ENCODE measurements at regions not wholly inside any gene's neighbourhood (a gene's known extent, or its start where the extent isn't known, plus 50 kb on each side); places are given as distances from the start of the nearest gene placed in this dataset.
"Not testable (repeated sequence)": the region's sequence is repeated elsewhere in the genome, so short reads cannot be mapped to it uniquely, and the experiment has no call there.

DNA sequence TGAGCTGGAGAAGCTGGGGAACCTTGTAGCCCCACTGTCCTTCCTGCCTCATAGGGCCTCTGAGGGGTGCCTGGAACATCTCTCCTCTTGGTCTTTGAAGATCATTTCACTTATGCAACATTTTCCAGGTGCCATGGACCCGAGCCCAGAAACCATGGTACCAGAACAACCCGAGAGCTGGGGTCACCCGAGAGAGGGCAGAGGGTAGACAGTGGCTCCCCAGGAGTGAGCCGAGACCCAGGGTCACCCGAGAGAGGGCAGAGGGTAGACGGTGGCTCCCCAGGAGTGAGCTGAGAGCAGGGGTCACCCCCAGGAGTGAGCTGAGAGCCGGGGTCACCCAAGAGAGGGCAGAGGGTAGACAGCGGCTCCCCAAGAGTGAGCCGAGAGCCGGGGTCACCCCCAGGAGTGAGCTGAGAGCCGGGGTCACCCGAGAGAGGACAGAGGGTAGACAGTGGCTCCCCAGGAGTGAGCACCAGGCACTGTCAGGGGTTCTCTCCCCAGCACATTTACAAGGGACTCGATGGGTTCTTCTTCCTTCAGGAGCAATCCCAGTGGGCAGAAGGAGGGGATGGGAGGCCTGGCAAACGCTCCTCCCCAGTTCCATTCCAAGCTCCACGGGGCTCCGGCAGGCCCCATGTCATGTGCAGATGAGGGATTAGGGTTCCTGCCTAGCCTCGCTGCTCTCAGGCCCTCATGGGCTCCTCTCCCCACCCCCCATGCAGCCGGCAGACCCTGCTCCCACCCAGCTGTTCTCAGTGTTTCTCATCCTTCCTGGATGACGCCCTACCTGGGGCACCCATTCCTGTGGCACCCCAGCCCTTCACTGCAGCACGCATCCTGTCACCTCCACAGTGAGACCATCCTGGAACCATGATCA is 163.5 kb downstream of the RTP5 start:
- DNase-seq, result no peak

DNA sequence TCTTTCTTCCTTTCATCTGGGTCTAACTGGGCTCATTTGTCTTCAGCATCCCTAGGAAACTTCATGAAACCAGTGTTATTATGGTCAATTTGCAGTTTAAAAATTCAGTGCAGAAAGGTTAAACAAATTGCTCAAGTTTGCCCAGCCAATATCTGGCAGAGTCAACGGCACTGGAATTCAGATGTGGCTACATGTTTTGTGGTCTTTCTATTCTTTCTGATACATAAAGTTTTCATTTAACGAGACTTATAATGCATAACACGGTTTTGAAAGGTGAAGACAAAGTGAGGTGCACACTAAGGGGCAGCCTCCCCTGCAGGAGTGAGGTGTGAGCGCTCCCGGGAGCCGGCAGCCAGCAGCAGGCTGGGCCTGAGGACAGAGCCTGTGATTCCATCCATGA is 164.6 kb downstream of the RTP5 start:
- DNase-seq, result no peak

DNA sequence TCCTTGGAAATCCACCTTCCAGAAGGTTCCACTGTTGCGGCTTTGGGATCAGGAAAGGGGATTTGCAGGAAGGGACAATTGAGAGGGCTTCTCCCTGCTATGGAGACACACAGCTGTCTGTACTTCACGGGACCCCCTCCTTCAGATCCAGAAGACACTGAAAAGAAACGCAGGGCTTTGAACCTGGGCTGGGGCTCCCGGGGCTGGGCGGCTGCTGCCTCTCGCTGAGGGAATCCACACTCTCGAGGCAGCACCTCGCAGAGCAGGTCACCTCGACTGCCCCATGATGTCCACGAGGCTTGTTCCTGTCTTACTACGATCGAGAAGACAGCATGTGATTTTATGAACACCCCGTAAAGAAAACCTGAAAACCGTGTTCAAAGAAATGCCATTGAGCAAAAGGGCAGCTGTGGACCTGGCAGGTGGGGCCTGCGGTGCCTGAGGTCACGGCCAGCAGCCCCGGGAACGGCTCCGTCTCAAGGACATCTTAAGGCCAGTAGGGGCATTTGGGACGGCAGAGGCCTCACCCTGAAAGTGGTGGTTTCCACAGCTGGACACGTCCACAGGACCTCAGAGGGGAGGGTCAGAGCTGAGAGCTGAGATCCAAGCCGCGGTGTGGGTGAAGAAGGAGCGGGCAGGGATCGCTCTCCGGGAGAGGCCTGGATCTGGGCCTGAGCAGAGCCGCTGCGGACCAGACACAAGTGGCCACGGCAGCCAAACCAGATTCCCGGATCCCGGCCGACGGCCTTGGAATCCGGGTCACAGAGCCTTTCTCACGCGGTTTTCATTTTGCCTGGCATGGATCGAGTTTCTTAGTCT is 165.7 kb downstream of the RTP5 start:
- DNase-seq, result no peak

DNA sequence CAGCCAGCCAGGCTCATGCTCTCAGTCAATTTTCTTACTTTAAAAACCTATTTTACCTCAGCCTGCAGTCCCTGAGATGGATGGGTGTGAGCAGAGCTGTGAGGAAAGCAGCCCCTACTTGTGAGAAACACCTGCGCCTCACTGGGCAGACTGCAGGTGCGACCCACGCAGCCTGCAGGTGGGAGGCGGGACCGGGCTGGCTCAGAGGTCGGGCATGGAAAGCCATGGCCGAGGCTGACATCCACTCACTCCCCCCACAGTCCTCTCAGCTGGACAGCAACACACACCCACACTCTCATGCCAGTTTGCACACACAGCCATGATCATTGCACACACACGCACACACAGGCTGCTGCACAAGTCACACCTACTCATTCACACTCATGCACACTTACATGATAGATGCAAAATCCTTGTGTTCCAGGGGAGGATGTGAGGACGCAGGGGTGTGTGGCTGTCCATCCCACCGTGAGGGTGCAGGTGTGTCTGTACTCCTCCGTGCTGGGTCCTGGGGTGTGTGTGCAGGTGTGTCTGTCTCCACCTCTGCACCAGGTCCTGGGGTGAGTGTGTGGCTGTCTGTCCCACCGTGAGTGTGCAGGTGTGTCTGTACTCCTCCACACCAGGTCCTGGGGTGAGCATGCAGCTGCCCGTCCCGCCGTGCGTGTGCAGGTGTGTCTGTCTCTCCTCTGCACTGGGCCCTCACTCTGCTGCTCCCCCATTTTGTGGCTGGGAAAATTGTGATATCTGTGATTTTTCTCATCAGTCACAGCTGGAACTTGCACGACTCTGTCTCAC is 166.5 kb downstream of the RTP5 start:
- DNase-seq, result no peak

DNA sequence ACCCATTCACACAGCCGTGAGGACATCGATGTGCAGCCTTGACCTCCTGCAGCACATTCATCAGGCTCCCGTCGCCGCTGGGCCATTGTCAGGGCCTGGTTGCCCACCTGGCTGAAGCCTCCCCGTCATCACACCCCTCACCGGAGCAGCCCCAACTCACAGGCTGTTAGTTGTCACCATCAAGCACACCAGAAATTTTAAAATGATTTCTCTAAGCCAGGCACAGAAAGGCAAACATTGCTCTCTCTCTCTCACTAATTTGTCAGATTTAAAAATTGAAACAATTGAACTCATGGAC is 167.1 kb downstream of the RTP5 start:
- DNase-seq, result no peak

DNA sequence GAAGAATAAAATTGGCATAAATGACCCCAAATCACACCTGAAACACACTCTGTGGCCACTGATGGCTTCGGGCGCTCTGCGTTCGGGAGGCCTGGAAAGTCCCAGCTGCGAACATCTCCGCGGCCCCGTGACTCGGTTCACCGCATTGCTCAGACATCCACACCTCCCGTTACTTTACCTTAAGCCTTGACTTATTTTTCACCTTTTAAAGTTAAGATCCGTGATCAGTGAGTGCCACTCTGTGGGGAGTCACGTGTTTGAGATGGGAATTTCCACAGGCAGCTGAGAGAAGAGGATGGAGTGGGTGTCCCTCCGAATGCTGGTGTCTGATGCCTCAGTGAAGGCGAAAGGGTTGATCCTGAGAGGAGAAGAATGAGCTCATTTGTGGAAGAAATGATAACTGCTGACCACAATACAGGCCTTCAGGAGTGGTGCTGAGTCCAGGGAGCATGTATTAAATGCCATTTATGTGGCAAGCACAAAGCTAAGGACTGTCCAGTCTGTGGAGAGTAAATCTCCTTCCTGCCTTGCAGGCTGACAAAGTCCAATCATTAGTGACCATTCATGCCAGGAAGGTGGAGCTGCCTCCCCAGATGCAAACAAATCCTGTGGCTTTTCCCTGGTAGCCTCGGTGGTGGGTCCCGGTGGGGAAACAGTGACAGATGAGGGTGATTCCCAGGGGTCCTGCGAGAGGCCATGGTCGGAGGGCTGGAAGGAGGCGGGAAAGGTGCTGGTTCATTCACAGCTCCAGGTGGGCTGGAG is 168.8 kb downstream of the RTP5 start:
- no peak for DNase-seq

DNA sequence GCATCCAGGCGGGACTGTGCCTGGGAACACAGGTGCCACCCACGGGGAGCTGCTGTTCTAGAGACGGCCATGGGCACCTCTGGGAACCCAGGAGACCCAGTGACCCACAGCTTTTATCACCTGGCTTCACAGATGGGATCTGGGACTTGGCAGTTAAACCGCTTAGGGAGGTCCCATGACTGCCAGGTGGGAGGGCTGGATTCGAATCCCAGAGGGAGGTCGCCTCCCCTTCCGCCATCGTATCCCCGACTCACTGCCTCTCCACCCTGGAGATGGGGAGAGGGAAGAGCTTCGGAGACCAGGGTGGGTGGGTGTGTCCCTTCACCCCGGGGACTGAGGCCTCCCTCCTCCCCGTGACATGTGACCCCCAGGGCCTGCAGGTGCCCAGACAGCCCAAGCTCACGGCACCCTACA is 169.4 kb downstream of the RTP5 start:
- DNase-seq, result no peak

DNA sequence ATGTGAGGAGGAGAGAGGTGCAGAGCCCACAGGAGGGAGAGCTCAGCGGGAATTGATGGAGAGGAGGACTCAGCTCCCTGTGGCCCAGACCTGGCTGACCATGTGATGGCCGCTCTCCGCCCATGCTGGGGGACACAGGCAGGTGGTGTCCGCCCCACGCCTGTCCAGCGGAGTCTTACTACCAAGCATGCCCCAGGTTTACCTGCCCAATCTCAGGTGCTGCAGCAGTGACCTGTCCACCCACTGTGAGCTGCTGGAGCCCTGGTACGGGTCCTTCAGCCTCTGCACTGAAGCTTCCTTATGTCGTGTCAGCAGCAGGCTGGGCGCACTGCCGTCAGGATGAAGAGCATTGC is 170.8 kb downstream of the RTP5 start:
- no peak for DNase-seq

DNA sequence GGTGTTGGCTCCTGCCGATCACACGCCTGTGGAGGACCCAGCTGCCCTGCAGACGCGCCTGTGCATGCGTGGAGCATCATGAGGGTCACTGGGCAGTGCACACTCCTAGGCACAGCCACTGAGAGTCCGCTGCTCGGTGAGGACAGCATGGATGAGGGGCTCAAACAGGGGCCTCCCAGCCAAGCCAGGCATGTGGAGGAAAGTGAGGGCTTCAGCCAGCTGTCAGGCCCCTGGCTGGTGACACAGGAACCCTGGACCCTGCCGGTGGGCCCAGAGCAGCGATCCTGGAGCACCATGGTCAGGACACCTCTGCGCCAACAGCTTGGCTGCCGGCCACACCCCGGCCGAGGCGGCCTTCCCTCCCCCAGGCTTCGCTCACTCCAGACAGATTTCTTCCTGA is 171.2 kb downstream of the RTP5 start:
- DNase-seq, result no peak

DNA sequence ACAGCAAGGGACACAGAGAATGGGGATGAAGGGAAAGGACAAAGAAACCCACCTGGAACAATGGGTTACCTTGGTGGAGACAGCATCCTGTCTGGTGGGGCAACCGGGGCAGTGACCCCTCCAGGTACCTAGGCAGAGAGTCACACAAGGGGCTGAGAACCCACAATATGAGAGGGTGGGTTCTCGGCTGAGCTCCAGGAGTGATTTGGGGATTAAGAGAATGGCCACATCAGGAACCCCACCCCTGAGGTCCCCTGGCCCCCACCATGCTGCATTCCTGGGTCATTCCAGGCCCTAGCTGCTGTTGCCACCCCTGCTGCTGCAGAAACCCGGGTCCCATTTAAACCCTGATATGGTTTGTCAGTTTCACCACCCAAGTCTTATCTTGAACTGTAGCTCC is 172.3 kb downstream of the RTP5 start:
- DNase-seq, result no peak

DNA sequence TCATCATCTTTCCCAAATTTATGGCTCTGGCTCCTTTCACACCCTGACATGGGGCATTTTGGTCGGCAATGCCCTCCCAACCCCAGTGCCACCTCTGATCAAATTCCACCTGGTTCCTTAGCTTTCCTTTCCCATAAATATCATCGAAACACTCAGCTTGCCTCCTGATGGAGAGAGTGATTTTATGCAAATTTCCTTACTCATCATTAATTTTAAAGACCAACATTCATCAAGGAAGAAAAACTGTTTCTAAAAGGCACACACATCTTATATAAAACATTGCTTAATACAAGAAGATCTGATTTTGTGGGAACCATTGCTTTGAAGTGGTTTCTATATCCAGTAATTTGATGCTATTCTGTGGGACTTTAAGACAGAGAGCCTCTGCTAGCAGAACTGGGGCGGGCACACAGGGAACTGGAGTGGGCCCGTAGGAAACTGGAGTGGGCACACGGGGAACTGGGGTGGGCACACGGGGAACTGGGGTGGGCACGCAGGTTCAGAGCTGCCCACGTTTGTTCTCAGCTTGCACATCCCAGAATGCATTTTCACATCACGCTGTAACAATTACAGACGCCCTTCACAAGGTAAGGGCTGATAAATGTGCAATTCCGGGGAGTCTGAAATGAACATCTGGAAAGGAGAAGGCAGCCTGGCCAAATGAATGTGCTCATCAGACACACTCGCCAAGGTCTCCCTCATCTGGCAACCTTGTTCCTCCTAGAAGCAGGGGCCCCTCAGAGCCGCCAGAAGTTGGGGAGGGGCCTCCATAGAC is 174.2 kb downstream of the RTP5 start:
- DNase-seq, result no peak

DNA sequence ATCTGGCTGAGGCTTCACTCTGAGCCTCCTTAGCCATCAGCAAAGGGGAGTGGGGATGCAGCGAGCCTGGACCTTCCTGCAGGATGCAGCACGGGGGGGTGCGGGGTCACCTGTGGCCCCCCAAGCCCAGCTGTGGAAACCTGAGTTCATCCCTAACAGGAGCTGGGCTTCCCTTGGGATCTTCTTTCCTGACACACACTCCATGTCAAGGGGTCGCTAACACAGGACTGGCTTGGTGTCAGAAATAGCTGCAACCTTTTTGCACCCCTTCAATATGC is 174.7 kb downstream of the RTP5 start:
- DNase-seq, result no peak

DNA sequence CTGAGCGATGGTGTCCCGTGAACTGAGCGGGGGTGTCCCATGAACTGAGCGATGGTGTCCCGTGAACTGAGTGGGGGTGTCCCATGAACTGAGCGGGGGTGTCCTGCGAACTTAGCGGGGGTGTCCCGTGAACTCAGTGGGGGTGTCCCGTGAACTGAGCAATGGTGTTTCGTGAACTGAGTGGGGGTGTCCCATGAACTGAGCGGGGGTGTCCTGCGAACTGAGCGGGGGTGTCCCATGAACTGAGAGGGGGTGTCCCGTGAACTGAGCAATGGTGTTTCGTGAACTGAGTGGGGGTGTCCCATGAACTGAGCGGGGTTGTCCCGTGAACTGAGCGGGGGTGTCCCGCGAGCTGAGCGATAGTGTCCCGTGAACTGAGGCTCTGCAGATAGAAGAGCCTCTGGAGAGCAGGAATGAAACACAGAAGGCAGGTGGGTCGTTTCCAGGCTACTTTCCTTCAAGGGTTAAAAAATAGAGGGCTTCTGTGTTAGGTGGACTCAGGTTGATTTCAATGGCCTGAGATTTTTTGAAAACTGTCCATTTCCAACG is 176.1 kb downstream of the RTP5 start:
- DNase-seq, result not testable (repeated sequence)

DNA sequence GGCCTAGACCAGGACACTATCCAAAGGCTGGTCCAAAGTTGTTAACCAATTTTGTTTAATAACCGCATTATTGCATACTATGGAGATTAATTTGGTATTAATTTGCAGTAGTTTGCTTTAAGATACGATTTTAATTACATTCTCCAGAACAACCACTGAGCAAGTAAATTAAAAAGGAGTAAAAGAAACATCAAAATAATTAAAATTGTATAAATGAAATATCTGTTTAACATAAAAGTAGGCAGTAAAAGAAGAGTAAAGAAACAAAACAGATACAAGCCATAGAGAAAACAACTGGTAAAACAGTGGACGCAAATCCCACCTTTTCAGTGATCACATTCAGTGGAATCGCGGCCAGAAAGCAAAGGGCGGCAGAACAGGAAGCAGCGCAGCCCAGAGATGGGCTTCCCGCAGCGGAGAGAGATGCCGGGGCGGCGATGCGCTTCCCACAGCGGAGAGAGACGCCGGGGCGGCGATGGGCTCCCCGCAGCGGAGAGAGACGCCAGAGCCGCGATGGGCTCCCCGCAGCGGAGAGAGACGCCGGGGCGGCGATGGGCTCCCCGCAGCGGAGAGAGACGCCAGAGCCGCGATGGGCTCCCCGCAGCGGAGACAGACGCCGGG is 176.8 kb downstream of the RTP5 start:
- no peak for DNase-seq

DNA sequence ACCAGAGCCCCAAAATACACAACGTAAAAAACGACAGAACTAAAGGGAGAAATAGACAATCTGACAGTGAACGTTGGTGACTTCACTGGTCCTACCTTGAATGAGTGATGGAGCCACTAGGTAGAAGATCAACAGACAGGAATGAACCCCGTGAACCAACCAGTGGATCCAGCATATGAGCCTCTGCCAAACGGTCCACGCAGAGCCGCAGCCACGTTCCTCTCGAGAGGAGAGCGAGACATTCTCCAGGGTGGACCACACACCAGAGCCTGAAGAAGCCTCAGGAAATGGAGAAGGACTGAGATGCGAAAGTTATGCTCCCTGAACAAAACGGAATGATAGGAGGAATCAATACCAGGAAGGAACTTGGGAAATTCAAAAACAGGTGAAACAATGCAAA is 178.4 kb downstream of the RTP5 start:
- no peak for DNase-seq

DNA sequence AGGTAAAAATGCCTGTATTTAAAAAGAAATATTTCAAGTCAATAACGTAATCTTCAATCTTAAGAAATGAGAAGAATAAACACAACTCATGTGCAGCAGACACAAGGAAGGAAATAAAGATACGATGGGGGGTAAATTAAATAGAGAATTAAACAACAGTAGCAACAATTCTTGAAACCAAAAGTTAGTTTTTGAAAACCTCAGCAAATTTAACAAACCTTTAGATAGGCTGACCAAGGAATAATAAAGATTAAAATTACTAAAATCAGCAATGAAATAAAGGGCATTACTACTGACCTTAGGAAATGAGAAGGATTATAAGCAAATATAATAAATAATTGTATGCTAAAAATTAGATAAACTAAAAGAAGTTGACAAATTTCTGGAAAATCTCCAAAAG is 178.9 kb downstream of the RTP5 start:
- DNase-seq, result no peak

DNA sequence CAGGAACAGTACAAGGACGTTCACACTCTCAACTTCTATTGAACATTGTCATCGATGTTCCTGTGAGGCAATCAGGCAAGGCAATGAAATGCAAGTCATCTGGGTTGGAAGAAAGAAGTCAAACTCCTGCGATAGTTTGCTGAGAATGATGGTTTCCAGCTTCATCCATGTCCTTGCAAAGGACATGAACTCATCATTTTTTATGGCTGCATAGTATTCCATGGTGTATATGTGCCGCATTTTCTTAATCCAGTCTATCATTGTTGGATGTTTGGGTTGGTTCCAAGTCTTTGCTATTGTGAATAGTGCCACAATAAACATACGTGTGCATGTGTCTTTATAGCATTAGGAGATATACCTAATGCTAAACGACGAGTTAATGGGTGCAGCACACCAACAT is 180.0 kb downstream of the RTP5 start:
- DNase-seq, result not testable (repeated sequence)

DNA sequence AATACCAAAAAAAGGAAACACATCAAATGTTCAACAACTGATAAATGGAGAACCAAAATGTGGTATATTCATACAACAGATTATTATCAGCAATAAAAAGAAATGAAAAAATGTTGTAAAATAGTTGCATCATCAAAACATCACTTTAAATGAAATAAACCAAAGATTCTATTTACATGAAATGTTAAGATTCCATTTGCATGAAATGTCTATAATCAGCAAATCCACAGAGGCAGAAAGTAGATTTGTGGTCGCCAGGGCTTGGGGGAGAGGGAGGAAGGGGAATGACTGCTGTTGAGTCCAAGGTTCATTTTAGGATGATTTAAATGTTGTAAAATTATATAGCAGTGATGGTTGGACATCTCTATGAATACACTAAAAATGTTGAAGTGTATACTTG is 181.9 kb downstream of the RTP5 start:
- DNase-seq, result no peak

DNA sequence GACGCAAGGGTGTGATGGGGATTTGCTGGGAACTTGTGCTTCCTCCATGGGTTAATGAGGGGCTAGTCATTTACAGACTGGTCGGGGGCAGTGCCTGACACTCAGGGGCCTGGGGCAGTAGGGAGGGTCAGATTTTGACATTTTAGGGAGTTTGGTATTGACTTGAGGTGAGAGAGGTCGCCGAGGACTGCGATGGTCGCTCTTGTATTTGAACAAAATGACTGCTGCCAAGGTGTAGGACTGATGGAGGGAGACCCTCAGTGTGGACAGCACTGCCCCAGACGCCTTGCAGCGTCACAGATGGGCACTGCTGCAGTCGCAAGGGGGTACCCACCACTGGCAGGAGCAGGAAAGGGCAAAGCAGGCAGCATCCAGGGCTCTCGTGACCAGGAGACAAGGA is 182.9 kb downstream of the RTP5 start:
- DNase-seq, result no peak

DNA sequence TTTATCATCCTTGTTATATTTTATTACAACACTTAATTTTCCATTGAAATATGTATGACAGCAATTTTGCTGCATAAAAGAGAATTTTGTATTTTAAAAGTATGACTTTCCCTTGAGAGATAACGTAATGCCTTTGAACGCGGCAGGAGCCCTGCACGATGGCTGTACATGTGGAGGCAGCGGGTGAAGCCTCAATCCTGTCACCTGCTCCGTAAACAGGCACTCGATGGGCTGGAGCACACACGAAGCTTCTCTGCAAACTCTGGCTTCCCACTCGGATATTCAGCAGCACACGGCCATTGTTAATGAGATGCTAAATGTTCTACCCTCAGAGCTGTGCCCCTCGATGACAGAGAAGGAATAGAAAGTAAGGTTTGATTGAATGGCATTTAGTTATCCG is 184.4 kb downstream of the RTP5 start:
- no peak for DNase-seq

DNA sequence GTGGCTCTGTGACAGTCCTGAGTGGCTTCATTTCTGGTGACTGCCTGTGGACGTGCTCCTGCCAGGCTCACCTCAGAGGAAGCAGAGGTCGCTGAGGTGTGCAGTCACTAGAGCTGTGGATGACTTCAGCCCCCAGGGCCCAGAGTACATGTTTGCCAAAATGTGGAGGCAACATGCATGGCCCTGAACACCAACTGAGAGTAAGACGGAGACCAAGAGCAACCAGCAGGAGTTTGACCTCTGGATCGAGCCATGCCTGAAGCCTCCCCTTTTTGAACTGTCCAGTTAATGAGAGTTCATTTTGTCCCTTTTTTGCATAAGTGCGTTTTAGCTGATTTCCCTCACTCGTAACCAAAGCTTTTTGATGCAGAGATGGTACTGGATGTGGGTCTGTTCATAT is 184.9 kb downstream of the RTP5 start:
- no peak for DNase-seq
